NCI-H774 (cell line): ENCODE measurements at regions not wholly inside any gene's neighbourhood (a gene's known extent, or its start where the extent isn't known, plus 50 kb on each side); places are given as distances from the start of the nearest gene placed in this dataset.

ENCODE experiments used
- DNase-seq: peaks from one replicate; lab custom pipeline; 2025; lab: John Stamatoyannopoulos, UW

DNA sequence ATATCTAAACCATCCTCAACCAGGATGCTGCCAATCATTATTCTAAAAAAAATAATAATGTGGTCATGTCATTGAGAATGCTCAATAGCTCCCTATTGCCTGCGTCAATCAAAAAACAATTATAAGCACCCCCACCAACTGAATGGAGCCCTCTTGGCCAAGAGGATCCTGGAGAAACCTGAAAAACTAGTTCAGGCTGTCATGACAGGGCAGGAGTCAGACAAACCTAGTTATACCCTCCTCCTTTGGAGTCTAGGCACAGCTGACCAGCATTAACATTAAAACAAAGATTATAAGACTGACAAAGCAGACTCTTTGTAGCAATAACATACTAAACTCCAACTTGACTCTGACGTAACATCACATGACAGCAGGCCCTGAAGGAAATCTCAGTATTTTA, 119.2 kb upstream of the CCL2 start:
- no peak for DNase-seq

DNA sequence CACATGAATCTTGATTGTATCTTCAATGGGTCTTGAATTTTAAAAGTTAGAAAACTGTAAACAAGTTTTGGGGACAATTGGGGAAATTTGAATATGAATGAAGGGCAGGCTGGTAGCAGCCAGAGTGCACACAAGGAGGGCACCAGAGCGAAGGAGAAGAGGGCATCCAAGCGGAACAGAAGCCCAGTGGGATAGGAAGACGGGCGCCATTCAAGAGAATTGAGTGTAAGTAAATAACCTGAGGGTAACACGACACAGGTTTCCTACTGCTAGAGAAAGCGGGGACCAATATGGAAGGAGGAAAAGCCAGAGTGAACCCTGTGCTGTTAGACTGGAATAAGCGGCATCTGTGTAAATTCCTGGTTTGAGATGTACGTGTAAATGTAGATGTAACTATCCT, 115.1 kb upstream of the CCL2 start:
- DNase-seq: no peak

DNA sequence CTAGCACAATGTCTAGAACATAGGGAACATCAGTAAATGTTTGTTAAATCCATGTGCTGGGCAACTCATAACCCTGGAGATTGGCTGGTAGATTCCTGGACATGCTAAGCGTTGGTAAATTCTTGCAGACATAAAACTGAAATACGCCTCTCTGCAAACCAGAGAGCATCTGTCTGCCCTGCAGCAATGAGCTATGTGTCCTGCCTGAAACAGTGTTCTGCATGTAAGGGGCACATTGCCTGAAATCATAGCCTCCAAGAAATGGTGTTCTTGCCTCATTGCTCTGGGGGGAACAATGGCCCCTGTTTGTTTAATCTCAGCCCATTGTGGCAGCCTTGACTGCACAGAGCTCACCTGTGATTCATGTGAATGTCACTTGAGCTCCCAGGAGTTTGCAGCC, 113.5 kb upstream of the CCL2 start:
- no peak for DNase-seq

DNA sequence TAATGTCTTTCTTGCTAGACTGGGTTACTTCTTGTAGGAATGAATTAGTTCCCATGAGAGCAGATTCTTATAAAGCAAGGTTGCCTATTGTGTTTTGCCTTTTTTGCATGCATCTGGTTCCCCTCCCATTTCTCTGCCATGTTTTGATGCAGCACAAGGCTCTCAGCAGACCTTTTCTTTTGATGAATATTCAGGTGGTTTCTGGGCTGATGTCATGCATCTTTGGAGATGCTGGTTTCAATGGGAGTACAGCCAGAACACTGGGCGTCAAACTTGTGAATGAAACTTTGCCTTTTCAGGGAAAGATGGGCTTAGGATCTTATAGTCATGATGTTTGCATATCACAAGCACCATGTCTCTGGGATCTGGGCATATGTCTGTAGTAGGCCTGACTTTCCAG, 111.7 kb upstream of the CCL2 start:
- no peak for DNase-seq

- peak; percentile 32 for DNase-seq
These were observed 108.5 kb upstream of the CCL2 start for GRCh38 chr17:34146440-34147043.

DNA sequence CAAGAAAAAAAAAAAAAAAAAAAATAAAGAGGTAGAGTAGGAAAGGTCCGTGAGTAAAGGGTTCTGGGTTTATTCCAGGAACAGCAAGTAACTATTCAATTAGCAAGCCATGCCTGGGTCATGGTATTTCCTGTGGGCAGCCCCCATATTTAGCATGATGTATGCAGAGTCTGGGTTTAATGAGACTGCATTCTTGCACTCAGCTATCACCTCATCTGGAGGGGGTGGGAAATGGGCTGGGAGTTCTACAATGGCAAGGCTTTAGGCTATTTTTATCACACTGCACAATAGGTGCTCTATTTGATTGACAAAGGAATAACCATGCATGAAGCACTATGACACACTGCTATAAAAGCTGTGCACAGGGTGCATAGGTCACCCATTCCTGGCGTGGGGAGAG, 104.0 kb upstream of the CCL2 start:
- no peak for DNase-seq

GRCh38 chr17:34153991-34154390, 101.1 kb upstream of the CCL2 start:
- no peak for DNase-seq

DNA sequence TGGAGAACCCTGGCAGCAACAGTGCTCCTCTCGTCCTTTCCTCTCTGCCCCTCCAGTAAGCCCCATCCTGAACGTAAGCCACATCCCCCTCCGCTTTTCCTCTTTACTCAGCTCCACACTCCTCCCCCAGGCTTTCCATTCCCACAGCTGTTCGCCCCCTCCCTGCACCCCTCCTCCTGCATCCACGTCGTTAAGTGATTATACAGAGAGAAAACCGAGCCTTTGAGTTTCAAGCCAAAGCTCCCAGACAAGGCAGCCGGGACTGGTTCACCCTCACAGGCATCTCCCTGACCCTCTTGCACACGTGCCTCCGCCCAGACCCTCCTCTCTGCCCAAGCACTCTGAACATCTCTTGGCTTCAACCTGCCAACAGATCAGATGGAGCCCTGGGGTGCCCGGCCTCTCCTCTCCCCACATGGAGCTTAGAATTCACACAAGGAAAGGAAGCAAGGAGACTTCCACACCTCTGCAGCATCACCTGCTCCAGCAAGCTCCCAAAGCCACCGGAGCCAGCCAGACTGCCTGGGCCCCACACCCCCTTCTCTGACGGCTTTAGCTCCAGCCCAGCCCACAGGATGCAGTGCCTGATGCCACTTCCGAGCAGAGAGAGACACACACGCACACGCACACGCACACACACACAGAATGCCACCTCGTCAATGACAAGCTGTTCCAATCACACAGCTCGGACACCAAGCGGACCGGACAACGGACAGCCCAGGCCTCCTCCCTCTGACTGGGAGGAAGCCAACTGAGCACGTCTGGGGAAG, 99.9 kb upstream of the CCL2 start:
- DNase-seq: no peak

GRCh38 chr17:34155947-34156346, 99.1 kb upstream of the CCL2 start:
- no peak for DNase-seq

- no peak for DNase-seq
These were observed 98.7 kb upstream of the CCL2 start for GRCh38 chr17:34156401-34156740.

GRCh38 chr17:34156741-34157589, 98.1 kb upstream of the CCL2 start:
- DNase-seq: no peak

DNA sequence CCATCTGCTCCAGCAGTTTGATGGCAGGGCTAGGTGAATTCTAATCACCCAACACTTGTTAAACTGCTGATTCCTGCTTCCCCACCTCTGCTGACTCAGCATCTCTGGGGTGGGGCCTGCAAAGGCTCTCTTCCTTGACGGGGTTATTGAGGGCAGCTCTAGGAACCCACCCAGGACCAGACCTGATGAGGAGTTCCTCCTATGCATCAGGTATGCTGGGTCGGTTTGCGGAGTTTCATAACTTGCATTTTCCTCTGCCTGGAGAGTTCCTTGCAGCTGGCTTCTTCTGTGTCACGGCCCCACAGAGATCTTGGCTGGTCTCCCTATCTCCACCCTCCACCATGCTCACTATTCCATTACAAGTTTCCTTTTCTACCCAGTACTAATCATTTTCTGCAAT, 93.4 kb upstream of the CCL2 start:
- no peak for DNase-seq

GRCh38 chr17:34163123-34163522, 92.0 kb upstream of the CCL2 start:
- DNase-seq: no peak

- no peak for DNase-seq
These were observed 91.4 kb upstream of the CCL2 start for GRCh38 chr17:34163646-34164045.

- no peak for DNase-seq
These were observed 90.2 kb upstream of the CCL2 start for GRCh38 chr17:34164837-34165236.

DNA sequence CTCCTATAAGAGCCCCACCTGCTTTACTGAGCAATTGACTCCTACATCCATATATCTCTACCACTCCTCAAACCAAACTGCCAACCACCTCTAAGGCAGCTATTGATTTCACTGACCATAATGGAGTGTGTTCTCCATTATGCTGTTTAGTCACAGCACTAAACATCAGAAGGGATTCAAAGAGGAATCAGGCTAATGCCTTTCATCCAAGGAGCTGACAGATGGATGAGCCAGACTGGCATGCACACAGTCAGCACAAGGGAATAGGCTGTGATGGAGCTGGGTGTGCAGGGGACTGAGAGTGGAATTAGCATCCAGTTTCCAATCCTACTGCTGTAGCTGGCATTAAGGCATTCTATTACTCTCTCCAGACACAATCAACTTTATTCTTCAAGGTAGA, 88.7 kb upstream of the CCL2 start:
- no peak for DNase-seq

DNA sequence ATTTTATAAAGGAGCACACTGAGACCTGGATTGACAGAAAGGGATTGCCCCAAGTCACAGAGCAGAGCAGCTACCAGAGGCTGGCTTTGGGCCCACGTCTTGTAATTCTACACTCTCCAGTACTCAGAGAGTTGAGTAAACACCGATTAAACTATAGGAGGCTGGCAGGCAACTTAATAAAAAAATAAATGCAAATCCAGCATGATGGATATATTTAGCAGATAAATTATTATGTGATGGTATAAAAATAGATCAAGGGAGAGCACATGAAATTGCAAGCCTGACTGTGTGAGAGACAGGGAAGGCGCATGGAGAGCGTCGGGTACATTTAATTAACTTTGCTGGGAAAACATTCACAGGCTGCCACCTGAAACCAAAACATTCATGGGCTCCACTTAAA, 87.7 kb upstream of the CCL2 start:
- DNase-seq: no peak

DNA sequence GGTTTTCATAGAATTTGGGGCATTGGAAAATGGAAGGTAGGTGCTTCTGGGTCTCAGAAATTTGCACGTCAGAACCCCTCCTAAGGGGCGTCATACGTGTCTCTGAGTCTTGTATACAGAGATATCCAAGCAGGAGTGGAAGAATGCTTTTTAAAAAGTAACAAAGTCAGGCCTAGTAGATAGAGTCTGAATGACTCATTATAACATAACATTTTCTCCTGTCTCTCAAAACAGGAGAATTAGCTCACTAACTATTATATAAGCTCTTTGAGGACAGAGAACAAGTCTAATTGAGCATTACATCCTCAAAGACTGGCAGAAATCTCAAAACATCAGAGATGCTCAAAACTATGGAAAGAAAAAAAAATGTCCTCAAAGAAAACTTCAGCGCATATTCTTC, 86.1 kb upstream of the CCL2 start:
- no peak for DNase-seq

GRCh38 chr17:34169496-34169895, 85.6 kb upstream of the CCL2 start:
- no peak for DNase-seq

DNA sequence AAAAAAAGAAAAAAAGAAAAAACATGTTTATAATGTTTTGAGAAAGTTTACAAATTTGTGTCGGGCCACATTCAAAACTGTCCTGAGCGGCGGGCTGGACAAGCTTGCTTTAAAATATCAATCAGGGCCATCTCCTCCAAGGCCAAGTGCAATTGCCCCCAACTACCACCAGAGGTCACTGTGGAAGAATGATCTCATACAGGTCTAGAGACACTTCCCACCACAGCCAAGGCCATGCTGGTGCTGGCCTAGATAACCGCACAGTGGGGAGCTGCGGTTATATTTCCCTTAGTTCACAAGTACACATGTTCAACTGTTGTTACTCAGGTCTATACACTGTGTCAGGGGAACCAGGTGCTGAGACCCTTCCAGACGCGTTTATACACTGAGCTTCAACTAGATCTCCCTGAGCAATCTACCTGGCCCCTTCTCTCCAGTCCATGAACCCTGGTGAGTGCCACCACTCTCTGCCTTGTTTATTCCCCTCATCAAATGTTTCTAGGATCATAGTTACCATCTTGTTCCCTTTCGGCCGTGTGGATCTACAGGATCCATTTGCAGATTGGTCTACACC, 83.8 kb upstream of the CCL2 start:
- peak; percentile 25 for DNase-seq

DNA sequence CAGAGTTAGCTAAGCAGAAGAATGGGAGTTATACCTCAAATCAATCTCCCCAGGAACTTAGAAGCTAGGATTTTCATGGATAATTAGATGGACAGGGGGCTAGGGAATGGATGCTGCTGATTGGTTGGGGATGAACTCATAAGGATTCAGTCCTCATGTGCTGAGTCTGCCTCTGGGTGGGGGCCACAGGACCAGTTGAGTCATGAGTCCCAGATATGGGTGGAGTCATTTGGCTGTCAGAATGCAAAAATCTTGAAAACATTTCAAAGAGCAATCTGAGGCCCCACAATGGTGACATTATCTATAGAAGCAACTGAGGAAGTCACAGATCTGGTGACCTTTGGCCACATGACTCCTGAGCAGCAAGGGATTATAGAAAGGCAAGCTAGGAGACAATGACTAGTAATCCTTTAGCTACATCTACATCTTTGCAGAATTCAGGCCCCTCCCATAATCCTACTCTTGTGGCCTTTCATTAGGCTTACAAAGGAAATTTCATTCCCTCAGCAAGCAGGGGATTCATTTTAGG, 82.6 kb upstream of the CCL2 start:
- DNase-seq: no peak

DNA sequence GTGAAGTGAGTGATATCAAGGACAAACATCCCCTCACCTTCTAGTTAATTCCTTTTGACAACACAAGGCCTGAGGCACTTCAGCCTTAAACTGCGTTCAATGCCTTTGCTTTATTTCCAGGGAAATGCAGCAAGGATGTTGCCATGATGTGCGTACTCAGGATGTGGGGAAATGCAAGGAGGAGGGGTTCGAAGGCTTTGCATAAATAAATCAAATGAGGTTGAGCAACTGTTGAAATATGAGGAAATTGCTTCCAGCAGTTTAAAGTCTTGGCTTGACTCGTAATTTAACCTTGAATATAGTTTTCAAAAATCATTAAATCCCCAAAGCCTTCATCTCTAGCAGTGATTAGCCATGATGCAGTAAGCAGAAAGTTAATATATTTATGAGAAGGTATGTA, 81.8 kb upstream of the CCL2 start:
- no peak for DNase-seq

GRCh38 chr17:34174496-34174895, 80.6 kb upstream of the CCL2 start:
- DNase-seq: no peak
